ENCODE measurements at regions not wholly inside any gene's neighbourhood (a gene's known extent, or its start where the extent isn't known, plus 50 kb on each side); places are given as distances from the start of the nearest gene placed in this dataset.

- Histone ChIP-seq H2AFZ (ENCODE audit: low read length) (no peak overlapping the region), H3K4me1 (ENCODE audit: insufficient read depth, low read length) (no peaks in the 10 kb centered on the region), H3K9me3 (ENCODE audit: low read length) (no peaks in the 10 kb centered on the region), H3K27me3 (ENCODE audit: control insufficient read depth in 1 of 2, insufficient read depth in 2 of 2, low read length in 2 of 2) (no peaks in the 10 kb centered on the region), H3K79me2 (ENCODE audit: insufficient read depth, low read length) (no peaks in the 10 kb centered on the region), H3K36me3 (replicated peaks in 1 of 2; ENCODE audit: control insufficient read depth in 1 of 2, insufficient read depth in 2 of 2, low read length in 2 of 2) (no peaks in the 10 kb centered on the region), H3K9ac (ENCODE audit: insufficient read depth, low read depth, low read length) (no peak overlapping the region), H3K27ac (ENCODE audit: extremely low read length, insufficient read depth, low read length) (no peak overlapping the region), H3K4me3 (replicated peaks in 1 of 3; ENCODE audit: insufficient read depth in 1 of 3, low read depth in 2 of 3, low read length in 3 of 3) (no peak overlapping the region), H3K4me2 (ENCODE audit: low read depth, low read length) (no peak overlapping the region), H4K20me1 (ENCODE audit: insufficient read depth, low read length) (no peaks in the 10 kb centered on the region)
- DNase-seq (ENCODE audit: low spot score), result no peak
- POLR2A ChIA-PET, result no interaction called here
- TF ChIP-seq SMARCC2 (IDR thresholded peaks at IDR 0.05) (no peak), MIER3 (CRISPR knock-in tag; IDR thresholded peaks at IDR 0.05; ENCODE audit: borderline replicate concordance) (no peak), ZNF619 (CRISPR knock-in tag; IDR thresholded peaks at IDR 0.05) (no peak), MED1 (CRISPR knock-in tag; IDR thresholded peaks at IDR 0.05) (no peak), ARID5B (CRISPR knock-in tag; IDR thresholded peaks at IDR 0.05) (no peak), FOXP1 (IDR thresholded peaks at IDR 0.05) (no peak), FOXP1 (CRISPR knock-in tag; IDR thresholded peaks at IDR 0.05) (no peak), ZNF367 (CRISPR knock-in tag; IDR thresholded peaks at IDR 0.05; ENCODE audit: borderline replicate concordance) (no peak), MAF1 (CRISPR knock-in tag; IDR thresholded peaks at IDR 0.05; ENCODE audit: borderline replicate concordance) (no peak), GPBP1L1 (CRISPR knock-in tag; IDR thresholded peaks at IDR 0.05) (no peak)
- no TSS peak for BruUV-seq (replicated peaks)
- intact Hi-C loops (cut with micrococcal nuclease; ENCODE audit: unreplicated experiment), result no loop called here
- 0% methylated on average over 1 of the region's 1 CpG for WGBS (ENCODE audit: low lambda C conversion rate)
- no peak for FAIRE-seq
- in situ Hi-C loops (cut with HindIII; ENCODE audit: extremely low pct_ligation_motif_present, low pct_unique_long_range_greater_than_20kb), result no loop called here
- ATAC-seq, result no peak
- CTCF ChIA-PET (ENCODE audit: low intra/inter-chr PET ratio, low total read pairs), result no interaction called here
These were observed 217.9 kb upstream of the POU1F1 start for GRCh38 chr3:87494264-87494663.

Measured in HepG2 (cell line).